ENCODE measurements at regions not wholly inside any gene's neighbourhood (a gene's known extent, or its start where the extent isn't known, plus 50 kb on each side); places are given as distances from the start of the nearest gene placed in this dataset.

- H3K4me1 ChIP-seq (ENCODE audit: control insufficient read depth, insufficient read depth, low read length), result no peaks in the 10 kb centered on the region
- H3K9ac ChIP-seq (ENCODE audit: extremely low read depth, low read length, poor library complexity, severe bottlenecking), result no peak overlapping the region
- H3K4me3 ChIP-seq (ENCODE audit: low read length), result no peak overlapping the region
- H3K9me3 Mint-ChIP-seq, result no peaks in the 10 kb centered on the region
- WGBS, 2 experiments (ENCODE audit: insufficient coverage in 1 of 2, insufficient read length in 1 of 2), result 100% methylated on average over 3 of the region's 3 CpGs; no CpG with 5 or more reads in 1 of the 2 experiments
- H3K4me1 Mint-ChIP-seq, result no peaks in the 10 kb centered on the region
- H3K9me3 ChIP-seq (ENCODE audit: control insufficient read depth, low read length), result no peaks in the 10 kb centered on the region
- H3K27me3 Mint-ChIP-seq (ENCODE audit: insufficient read depth), result no peaks in the 10 kb centered on the region
- no peak overlapping the region for H3K4me3 Mint-ChIP-seq
- no peak for TF ChIP-seq CTCF (conservative IDR thresholded peaks at IDR 0.05)
- H3K36me3 Mint-ChIP-seq (ENCODE audit: low read depth), result no peaks in the 10 kb centered on the region
- no peaks in the 10 kb centered on the region for H3K36me3 ChIP-seq (ENCODE audit: control insufficient read depth, insufficient read depth, low read length)
- H3K27ac ChIP-seq (ENCODE audit: low read depth, low read length), result no peak overlapping the region
- DNase-seq, result no peak
- H3K27me3 ChIP-seq (ENCODE audit: control insufficient read depth, insufficient read depth, low read length, poor library complexity, severe bottlenecking), result no peaks in the 10 kb centered on the region
- no peak overlapping the region for H3K27ac Mint-ChIP-seq
Observed at GRCh38 chr5:44187973-44188372, 201.2 kb downstream of the FGF10 start.

GRCh38 chr5:44183753-44184152 is 205.5 kb downstream of the FGF10 start:
- H3K4me1 Mint-ChIP-seq, result no peaks in the 10 kb centered on the region
- H3K36me3 Mint-ChIP-seq (ENCODE audit: low read depth), result no peaks in the 10 kb centered on the region
- Histone ChIP-seq H3K9me3 (ENCODE audit: control insufficient read depth, low read length) (no peaks in the 10 kb centered on the region), H3K4me1 (ENCODE audit: control insufficient read depth, insufficient read depth, low read length) (no peaks in the 10 kb centered on the region), H3K27ac (ENCODE audit: low read depth, low read length) (no peak overlapping the region), H3K36me3 (ENCODE audit: control insufficient read depth, insufficient read depth, low read length) (no peaks in the 10 kb centered on the region), H3K9ac (ENCODE audit: extremely low read depth, low read length, poor library complexity, severe bottlenecking) (no peak overlapping the region), H3K4me3 (ENCODE audit: low read length) (no peak overlapping the region), H3K27me3 (ENCODE audit: control insufficient read depth, insufficient read depth, low read length, poor library complexity, severe bottlenecking) (no peaks in the 10 kb centered on the region)
- no peak overlapping the region for H3K27ac Mint-ChIP-seq
- H3K4me3 Mint-ChIP-seq, result no peak overlapping the region
- TF ChIP-seq CTCF (conservative IDR thresholded peaks at IDR 0.05), result no peak
- 90 to 92% methylated on average over 1 to 3 of the region's 3 CpGs for WGBS, 2 experiments (ENCODE audit: insufficient coverage in 1 of 2, insufficient read length in 1 of 2)
- no peak for DNase-seq
- H3K9me3 Mint-ChIP-seq, result no peaks in the 10 kb centered on the region
- no peaks in the 10 kb centered on the region for H3K27me3 Mint-ChIP-seq (ENCODE audit: insufficient read depth)

- Mint-ChIP-seq H3K36me3 (ENCODE audit: low read depth) (no peaks in the 10 kb centered on the region), H3K27ac (no peak overlapping the region), H3K4me3 (no peak overlapping the region), H3K9me3 (no peaks in the 10 kb centered on the region), H3K4me1 (no peaks in the 10 kb centered on the region), H3K27me3 (ENCODE audit: insufficient read depth) (no peaks in the 10 kb centered on the region)
- Histone ChIP-seq H3K9me3 (ENCODE audit: control insufficient read depth, low read length) (no peaks in the 10 kb centered on the region), H3K9ac (ENCODE audit: extremely low read depth, low read length, poor library complexity, severe bottlenecking) (no peak overlapping the region), H3K4me1 (ENCODE audit: control insufficient read depth, insufficient read depth, low read length) (no peaks in the 10 kb centered on the region), H3K36me3 (ENCODE audit: control insufficient read depth, insufficient read depth, low read length) (no peaks in the 10 kb centered on the region), H3K27ac (ENCODE audit: low read depth, low read length) (no peak overlapping the region), H3K27me3 (ENCODE audit: control insufficient read depth, insufficient read depth, low read length, poor library complexity, severe bottlenecking) (no peaks in the 10 kb centered on the region), H3K4me3 (ENCODE audit: low read length) (no peak overlapping the region)
- 83 to 89% methylated on average over 1 of the region's 1 CpG for WGBS, 2 experiments (ENCODE audit: insufficient coverage in 1 of 2, insufficient read length in 1 of 2)
- no peak for DNase-seq
- TF ChIP-seq CTCF (conservative IDR thresholded peaks at IDR 0.05), result no peak
Observed at GRCh38 chr5:44183312-44183711, 205.9 kb downstream of the FGF10 start.

Data from endodermal cell (in vitro differentiated cells).